ENCODE measurements at regions not wholly inside any gene's neighbourhood (a gene's known extent, or its start where the extent isn't known, plus 50 kb on each side); places are given as distances from the start of the nearest gene placed in this dataset.
"Not testable (repeated sequence)": the region's sequence is repeated elsewhere in the genome, so short reads cannot be mapped to it uniquely, and the experiment has no call there.

DNA sequence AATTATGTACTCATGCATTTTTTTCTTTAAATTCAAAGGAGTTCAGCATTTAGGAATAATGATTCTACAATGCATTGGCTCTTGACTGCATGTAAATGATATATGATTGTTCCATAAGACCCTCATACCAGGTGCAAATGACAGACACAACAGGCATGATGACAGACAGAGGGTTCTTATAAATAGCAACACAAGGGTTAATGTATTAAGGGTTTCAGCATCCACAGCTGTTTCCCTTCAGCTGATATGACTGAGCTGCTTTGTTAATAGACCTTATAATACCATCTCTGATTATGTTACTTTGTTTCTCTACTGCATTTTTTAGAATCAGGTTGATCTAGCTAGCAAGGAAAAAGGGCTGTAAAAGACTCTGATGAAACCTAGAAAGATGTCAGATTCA, 90.8 kb upstream of the TMTC2 start:
- no peak overlapping the region for H3K4me3 ChIP-seq (ENCODE audit: low read depth, low read length)
- TF ChIP-seq, protein P1, sequence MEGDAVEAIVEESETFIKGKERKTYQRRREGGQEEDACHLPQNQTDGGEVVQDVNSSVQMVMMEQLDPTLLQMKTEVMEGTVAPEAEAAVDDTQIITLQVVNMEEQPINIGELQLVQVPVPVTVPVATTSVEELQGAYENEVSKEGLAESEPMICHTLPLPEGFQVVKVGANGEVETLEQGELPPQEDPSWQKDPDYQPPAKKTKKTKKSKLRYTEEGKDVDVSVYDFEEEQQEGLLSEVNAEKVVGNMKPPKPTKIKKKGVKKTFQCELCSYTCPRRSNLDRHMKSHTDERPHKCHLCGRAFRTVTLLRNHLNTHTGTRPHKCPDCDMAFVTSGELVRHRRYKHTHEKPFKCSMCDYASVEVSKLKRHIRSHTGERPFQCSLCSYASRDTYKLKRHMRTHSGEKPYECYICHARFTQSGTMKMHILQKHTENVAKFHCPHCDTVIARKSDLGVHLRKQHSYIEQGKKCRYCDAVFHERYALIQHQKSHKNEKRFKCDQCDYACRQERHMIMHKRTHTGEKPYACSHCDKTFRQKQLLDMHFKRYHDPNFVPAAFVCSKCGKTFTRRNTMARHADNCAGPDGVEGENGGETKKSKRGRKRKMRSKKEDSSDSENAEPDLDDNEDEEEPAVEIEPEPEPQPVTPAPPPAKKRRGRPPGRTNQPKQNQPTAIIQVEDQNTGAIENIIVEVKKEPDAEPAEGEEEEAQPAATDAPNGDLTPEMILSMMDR (IDR thresholded peaks at IDR 0.05; ENCODE audit: insufficient read depth, low read depth, low read length) = no peak
- no peak for DNase-seq (ENCODE audit: low read depth)

DNA sequence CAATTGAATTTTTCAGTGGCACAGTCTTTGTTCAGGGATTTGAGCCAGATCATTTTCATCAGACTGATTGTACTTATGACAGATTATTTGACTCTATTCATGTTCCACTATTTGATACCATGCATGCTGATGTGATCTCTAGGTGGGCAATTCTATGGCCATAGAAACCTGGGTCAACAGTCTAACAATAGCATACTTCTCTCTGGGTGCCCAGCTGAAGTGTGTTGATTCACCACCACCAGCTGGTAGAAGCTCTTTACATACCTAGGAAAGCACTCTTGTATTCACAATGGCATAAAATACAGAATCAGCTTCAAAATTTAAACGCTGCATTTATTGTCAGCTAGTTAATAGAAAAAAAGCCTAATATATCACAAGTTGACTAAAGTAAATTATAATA, 90.2 kb upstream of the TMTC2 start:
- TF ChIP-seq, protein P1 (IDR thresholded peaks at IDR 0.05; ENCODE audit: insufficient read depth, low read depth, low read length) = no peak
- no peak overlapping the region for H3K4me3 ChIP-seq (ENCODE audit: low read depth, low read length)
- DNase-seq (ENCODE audit: low read depth) = no peak

DNA sequence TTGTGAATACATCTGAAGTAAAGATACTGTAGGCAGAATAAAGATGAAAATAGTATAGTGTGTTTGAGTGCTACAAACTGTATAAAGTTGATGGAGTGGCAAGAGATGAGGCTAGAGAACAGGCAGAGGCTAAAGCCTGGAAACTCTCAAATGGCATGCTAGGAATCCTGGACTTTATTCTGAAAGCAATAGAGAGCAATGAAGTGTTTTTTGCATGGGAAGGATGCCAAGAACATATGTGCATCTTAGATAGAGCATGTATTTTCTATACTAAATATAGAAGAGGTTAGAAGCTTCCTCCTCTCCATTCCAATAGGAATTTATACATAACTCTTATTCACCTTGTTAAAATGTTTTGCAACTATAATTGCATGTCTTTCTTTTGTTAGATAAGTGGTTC, 86.3 kb upstream of the TMTC2 start:
- no peak overlapping the region for H3K4me3 ChIP-seq (ENCODE audit: low read depth, low read length)
- TF ChIP-seq, protein P1 (IDR thresholded peaks at IDR 0.05; ENCODE audit: insufficient read depth, low read depth, low read length) = no peak
- DNase-seq (ENCODE audit: low read depth) = no peak

DNA sequence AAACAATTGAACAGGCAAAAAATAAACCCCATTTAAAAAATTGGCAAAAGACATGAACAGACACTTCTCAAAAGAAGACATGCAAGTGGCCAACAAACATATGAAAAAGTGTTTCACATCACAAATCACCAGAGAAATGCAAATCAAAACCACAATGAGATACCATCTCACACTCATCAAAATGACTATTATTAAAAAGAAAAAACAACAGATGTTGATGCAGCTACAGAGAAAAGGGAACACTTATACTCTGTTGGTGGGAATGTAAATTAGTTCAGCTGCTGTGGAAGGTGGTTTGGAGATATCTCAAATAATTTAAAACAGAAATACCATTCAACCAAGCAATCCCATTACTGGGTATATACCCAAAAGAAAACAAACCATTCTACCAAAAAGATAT, 83.1 kb upstream of the TMTC2 start:
- not testable (repeated sequence) for DNase-seq (ENCODE audit: low read depth)

DNA sequence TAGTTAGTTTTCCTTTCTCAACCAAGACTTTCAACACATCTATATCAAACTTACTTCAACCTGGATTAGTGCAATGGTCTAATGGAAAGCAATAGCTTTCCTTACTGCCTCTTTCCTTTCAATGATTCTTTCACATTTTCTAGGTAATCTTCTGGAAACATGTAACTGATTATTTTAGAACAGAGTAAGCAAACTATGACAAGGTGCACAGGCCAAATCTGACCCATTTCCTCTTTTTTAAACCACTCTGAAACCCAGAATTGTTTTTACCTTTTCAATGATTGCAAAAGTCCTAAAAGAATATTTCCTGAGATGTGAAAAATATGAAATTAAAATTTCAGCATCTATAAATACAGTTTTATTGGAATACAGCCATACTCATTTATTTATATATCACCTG, 81.6 kb upstream of the TMTC2 start:
- H3K4me3 ChIP-seq (ENCODE audit: low read depth, low read length) = no peak overlapping the region
- TF ChIP-seq, protein P1 (IDR thresholded peaks at IDR 0.05; ENCODE audit: insufficient read depth, low read depth, low read length) = no peak
- no peak for DNase-seq (ENCODE audit: low read depth)

More for the DNA sequence above, 83.1 kb upstream of the TMTC2 start:
- H3K4me3 ChIP-seq (ENCODE audit: low read depth, low read length) = not testable (repeated sequence)

DNA sequence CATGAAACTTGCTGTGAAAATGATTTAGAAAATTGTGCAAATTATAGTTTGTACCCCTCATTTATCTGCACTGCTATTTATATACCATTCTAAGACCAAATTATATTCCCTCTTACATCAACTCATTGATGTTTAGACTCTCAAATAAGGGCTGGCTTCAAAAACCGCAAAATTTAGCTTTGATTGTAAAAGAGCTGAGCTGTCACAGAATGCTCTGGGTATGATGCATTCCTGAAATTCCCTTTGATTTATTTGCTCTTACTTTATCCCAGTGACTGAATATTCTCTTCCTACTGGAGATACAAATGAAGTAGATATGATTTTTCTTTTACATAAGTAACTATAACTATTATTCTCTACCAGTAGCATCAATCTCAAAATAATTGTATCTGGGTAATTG, 78.0 kb upstream of the TMTC2 start:
- TF ChIP-seq, protein P1 (IDR thresholded peaks at IDR 0.05; ENCODE audit: insufficient read depth, low read depth, low read length) = no peak
- DNase-seq (ENCODE audit: low read depth) = peak; percentile 3
- H3K4me3 ChIP-seq (ENCODE audit: low read depth, low read length) = no peak overlapping the region

DNA sequence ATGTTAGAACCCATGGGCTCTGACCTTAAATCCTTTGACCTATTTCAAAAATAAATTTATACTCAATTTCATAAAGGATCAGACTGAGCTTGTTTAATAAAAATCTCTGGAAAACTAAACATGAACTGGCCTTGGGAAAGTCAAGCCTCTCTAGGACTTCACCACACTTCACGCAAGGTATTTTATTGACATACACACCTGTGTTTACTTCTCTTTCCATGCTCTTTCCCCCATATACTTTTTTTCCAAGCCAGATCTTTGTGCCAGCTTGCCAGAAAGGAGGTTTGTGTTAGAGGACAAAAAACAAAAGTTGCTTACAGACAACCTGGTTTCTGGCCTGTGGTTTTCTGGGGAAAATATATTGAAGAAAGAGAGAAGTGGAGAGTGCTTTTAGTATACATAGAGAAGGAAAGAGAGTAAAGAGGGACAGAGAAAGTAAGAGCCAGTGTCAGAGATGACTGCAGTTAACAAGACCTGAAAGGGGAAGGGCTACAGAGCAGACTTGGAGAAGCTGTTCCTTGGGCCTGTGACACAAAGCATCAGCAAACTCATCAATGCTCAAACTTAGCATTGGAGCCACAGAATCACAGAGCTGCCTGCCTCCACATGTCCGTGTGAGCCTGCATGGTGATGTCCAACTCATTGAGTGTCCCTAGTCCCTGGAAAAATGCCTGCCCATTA, 77.3 kb upstream of the TMTC2 start:
- no peak overlapping the region for H3K4me3 ChIP-seq (ENCODE audit: low read depth, low read length)
- DNase-seq (ENCODE audit: low read depth) = no peak
- TF ChIP-seq, protein P1 (IDR thresholded peaks at IDR 0.05; ENCODE audit: insufficient read depth, low read depth, low read length) = no peak

Data from fibroblast of villous mesenchyme (primary cell).